Coronary artery (tissue), 2 donors: ENCODE measurements at regions not wholly inside any gene's neighbourhood (a gene's known extent, or its start where the extent isn't known, plus 50 kb on each side); places are given as distances from the start of the nearest gene placed in this dataset.

Experiments used
- DNase-seq: peaks from one replicate; pipeline ENCODE4 v3.0.0-alpha.2; 2017; ENCODE audit warnings: low spot score
- H3K27ac ChIP-seq, 2 donors: fragments of 200-600 bp; sonication (generic); one replicate each; pipeline ENCODE4 v1.5.1; 2016 to 2019
- H3K4me3 ChIP-seq: fragments of 200-600 bp; sonication (generic); 2 replicates; pipeline ENCODE4 v1.5.1; 2016; ENCODE audit warnings: mild to moderate bottlenecking, moderate library complexity
- TF ChIP-seq, protein P1 (sequence below): fragments of 200-600 bp; sonication (generic); IDR thresholded peaks from one replicate; pipeline ENCODE4 v1.5.1; 2019; ENCODE audit warnings: antibody characterized with exemption

DNA sequence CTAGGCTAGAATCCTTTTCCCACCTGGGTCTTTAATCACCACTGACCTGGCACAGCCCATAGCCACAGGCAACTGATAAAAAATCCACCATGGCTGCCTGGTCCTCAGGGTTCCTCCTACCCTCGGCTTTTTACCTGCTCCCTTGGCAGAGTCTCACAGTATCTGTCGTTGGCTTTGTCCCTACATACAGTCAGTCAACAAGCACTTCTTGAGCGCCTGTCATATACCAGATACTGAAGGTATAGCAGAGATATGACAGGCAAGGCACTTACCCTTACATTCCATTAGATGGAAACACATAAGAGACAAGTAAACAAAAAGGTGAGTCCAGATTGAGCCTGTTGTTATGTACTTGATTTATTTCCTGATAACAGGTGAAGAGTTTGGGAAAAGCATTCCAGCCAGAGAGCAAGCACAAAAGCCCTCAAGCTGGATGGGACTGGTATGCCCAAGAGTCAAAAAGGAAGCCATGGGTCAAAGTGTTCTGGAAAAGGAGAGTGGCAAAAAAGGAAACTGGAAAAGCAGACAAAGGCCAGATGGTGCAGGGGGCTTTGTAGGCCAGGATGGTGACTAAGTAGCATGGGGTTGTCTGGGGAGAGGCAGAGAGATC, 247.0 kb downstream of the CHD9NB start:
- no peak overlapping the region for H3K27ac ChIP-seq
- TF ChIP-seq, protein P1, sequence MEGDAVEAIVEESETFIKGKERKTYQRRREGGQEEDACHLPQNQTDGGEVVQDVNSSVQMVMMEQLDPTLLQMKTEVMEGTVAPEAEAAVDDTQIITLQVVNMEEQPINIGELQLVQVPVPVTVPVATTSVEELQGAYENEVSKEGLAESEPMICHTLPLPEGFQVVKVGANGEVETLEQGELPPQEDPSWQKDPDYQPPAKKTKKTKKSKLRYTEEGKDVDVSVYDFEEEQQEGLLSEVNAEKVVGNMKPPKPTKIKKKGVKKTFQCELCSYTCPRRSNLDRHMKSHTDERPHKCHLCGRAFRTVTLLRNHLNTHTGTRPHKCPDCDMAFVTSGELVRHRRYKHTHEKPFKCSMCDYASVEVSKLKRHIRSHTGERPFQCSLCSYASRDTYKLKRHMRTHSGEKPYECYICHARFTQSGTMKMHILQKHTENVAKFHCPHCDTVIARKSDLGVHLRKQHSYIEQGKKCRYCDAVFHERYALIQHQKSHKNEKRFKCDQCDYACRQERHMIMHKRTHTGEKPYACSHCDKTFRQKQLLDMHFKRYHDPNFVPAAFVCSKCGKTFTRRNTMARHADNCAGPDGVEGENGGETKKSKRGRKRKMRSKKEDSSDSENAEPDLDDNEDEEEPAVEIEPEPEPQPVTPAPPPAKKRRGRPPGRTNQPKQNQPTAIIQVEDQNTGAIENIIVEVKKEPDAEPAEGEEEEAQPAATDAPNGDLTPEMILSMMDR: no peak
- DNase-seq: no peak

DNA sequence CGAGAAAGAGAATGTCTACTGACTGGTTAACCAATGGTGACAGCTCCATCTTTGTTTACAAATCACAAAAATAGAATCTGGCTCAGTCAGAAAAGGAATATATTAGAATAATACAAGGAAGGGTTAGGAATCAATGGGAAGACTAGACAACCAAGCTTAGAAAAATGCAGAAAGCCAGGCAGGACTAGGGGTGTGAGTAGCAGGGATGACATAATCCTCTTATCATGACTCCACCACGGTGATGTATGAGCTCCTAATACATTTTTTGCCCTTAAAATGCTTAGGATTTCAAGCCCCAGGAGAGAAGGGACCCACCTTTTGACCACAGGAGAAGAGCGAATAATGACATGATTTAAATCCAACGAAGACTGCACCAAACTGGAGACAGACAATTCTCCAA, 252.3 kb downstream of the CHD9NB start:
- TF ChIP-seq, protein P1: no peak
- no peak for DNase-seq
- H3K27ac ChIP-seq: no peak overlapping the region
- no peak overlapping the region for H3K4me3 ChIP-seq

More for the DNA sequence above, 247.0 kb downstream of the CHD9NB start:
- no peak overlapping the region for H3K4me3 ChIP-seq

DNA sequence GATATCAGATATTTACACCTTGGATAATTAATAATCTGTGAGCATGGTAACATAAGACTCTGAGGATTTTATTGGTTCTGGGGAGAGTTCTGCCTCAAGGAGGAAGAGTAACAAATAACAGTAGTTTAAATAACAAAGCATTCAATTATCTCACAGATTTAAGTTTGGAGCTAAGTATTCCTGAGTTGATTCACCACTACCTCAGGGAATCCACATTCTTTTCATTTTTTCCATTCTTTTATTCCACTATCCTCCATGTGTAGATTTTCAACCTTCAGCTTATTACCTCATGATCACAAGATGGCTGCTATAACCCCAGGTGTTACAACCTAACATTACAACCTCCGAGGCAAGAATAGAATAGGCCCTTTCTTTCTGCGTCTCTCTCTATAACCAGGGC, 252.2 kb upstream of the TOX3 start:
- DNase-seq: no peak
- TF ChIP-seq, protein P1: no peak
- no peak overlapping the region for H3K4me3 ChIP-seq
- H3K27ac ChIP-seq: no peak overlapping the region

DNA sequence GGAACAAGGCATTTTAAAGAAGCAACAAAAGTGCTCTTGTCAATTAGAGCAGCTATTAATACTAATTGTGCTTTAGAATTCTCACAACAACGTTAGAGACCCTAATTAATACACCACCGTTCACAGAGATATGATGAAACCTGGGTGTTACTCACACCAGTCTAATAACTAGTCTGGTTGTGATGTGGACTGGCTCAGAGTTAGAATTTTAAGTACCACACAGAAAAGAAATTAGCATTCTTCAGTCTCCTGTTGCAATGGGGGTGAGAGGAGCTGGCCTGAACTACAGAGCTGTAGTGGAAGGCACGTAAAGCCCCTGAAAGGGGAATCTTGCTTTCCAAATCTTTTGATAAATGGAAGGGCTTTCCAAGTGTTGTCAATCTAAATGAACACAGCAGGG, 240.8 kb upstream of the TOX3 start:
- TF ChIP-seq, protein P1: no peak
- H3K4me3 ChIP-seq: no peak overlapping the region
- no peak overlapping the region for H3K27ac ChIP-seq
- DNase-seq: no peak

DNA sequence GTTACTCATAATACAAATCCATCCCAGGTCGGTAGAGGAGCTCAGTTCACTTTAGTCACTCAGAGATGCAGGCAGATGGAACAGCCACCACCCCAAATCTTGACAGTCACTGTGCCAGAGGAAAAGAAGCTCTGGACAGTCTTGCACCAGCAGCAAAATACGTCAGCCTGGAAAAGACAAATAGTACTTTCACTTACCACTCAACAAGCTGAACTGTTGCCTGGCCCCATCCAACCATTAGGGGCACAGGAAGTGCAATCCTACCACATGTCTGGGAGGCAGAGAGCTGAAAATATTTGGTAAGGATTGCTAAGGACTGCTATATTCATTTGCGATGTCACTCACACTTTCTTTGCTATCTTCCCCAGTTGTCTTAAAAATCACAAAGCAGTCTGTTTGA, 239.1 kb upstream of the TOX3 start:
- DNase-seq: no peak
- Histone ChIP-seq H3K27ac (no peak overlapping the region), H3K4me3 (no peak overlapping the region)
- TF ChIP-seq, protein P1: no peak

DNA sequence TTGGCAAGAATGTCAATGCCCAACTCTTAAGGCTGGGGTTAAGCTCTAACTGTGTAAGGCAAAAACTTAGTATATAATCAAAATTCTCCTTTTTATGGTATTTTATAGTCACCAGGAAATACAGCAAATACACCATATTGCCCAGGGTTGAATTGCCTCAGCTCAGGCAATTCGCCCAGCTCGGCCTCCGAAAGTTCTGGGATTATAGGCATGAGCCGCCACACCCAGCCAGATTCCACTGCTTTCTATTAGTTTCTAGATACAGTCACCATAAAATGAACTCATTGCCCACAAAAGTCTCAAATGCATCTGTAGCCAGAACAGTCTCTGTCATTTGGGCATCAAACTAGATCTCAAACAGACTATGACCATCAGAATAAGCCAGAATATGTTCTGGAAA, 238.7 kb upstream of the TOX3 start:
- Histone ChIP-seq H3K4me3 (no peak overlapping the region), H3K27ac (no peak overlapping the region)
- no peak for DNase-seq
- TF ChIP-seq, protein P1: no peak

DNA sequence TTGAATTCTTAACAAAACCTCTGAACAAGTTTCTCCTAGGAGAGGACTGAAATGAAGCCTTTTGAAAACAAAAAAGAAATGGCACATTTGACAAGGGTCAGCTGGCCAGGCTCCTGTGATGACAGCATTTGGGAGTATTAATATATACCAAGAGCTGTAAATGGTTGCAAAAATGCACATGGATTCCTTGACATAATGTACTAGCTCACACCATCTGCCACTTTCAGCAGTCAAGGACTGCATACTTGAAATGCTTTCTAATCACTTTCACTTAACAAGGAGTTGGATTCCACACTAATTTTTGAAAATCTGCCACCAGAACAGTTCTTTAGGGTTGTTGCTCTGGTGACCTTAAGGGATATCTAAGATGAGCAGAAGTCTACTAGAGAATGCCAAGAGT, 236.7 kb upstream of the TOX3 start:
- DNase-seq: no peak
- no peak overlapping the region for H3K4me3 ChIP-seq
- TF ChIP-seq, protein P1: no peak
- H3K27ac ChIP-seq: no peak overlapping the region
